ENCODE measurements at regions not wholly inside any gene's neighbourhood (a gene's known extent, or its start where the extent isn't known, plus 50 kb on each side); places are given as distances from the start of the nearest gene placed in this dataset.

GRCh38 chr3:105130911-105131310 is 235.8 kb upstream of the ALCAM start:
- Histone ChIP-seq H4K20me1 (ENCODE audit: insufficient read depth, low read length) (no peaks in the 10 kb centered on the region), H3K79me2 (ENCODE audit: low read length) (no peaks in the 10 kb centered on the region), H3K36me3 (replicated peaks; ENCODE audit: insufficient read depth, low read length) (no peaks in the 10 kb centered on the region), H3K27ac (ENCODE audit: low read length) (no peak overlapping the region), H3K9ac (ENCODE audit: low read length) (no peak overlapping the region), H3K9me3 (replicated peaks; ENCODE audit: insufficient read depth, low read length) (no peaks in the 10 kb centered on the region), H3K27me3 (replicated peaks; ENCODE audit: insufficient read depth, low read length) (no peaks in the 10 kb centered on the region), H3K4me3 (ENCODE audit: low read length) (no peak overlapping the region), H2AFZ (ENCODE audit: low read length) (no peak overlapping the region), H3K4me2 (ENCODE audit: low read depth, low read length) (no peak overlapping the region), H3K4me1 (ENCODE audit: low read length) (no peaks in the 10 kb centered on the region), H3K9me2 (replicated peaks; ENCODE audit: insufficient read depth, low read length) (no peaks in the 10 kb centered on the region), H3F3A (ENCODE audit: insufficient read depth, low read length) (no peaks in the 10 kb centered on the region)
- TF ChIP-seq CTCF (IDR thresholded peaks at IDR 0.05; ENCODE audit: low read length) = no peak
- TF ChIP-seq EZH2phosphoT487 (IDR thresholded peaks at IDR 0.05; ENCODE audit: low read length) = no peak
- no peak for TF ChIP-seq EZH2 (optimal IDR thresholded peaks at IDR 0.05; ENCODE audit: low read depth, low read length)
- no peak for DNase-seq

- TF ChIP-seq CTCF (IDR thresholded peaks at IDR 0.05; ENCODE audit: low read length) (no peak), EZH2phosphoT487 (IDR thresholded peaks at IDR 0.05; ENCODE audit: low read length) (no peak)
These were observed 228.8 kb upstream of the ALCAM start for GRCh38 chr3:105137911-105138310.

GRCh38 chr3:105139881-105140560 is 226.7 kb upstream of the ALCAM start:
- Histone ChIP-seq H3K4me1 (ENCODE audit: low read length) (no peaks in the 10 kb centered on the region), H3K9me3 (replicated peaks; ENCODE audit: insufficient read depth, low read length) (no peaks in the 10 kb centered on the region), H3K4me2 (ENCODE audit: low read depth, low read length) (no peak overlapping the region), H3K36me3 (replicated peaks; ENCODE audit: insufficient read depth, low read length) (no peaks in the 10 kb centered on the region), H4K20me1 (ENCODE audit: insufficient read depth, low read length) (no peaks in the 10 kb centered on the region), H3K79me2 (ENCODE audit: low read length) (no peaks in the 10 kb centered on the region), H3K9me2 (replicated peaks; ENCODE audit: insufficient read depth, low read length) (no peaks in the 10 kb centered on the region), H3F3A (ENCODE audit: insufficient read depth, low read length) (no peaks in the 10 kb centered on the region), H3K27ac (ENCODE audit: low read length) (no peak overlapping the region), H3K27me3 (replicated peaks; ENCODE audit: insufficient read depth, low read length) (no peaks in the 10 kb centered on the region), H3K4me3 (ENCODE audit: low read length) (no peak overlapping the region), H2AFZ (ENCODE audit: low read length) (no peak overlapping the region), H3K9ac (ENCODE audit: low read length) (no peak overlapping the region)
- no peak for DNase-seq
- TF ChIP-seq EZH2 (optimal IDR thresholded peaks at IDR 0.05; ENCODE audit: low read depth, low read length) = no peak
- TF ChIP-seq EZH2phosphoT487 (IDR thresholded peaks at IDR 0.05; ENCODE audit: low read length) = no peak
- no peak for TF ChIP-seq CTCF (IDR thresholded peaks at IDR 0.05; ENCODE audit: low read length)

More at GRCh38 chr3:105137911-105138310, 228.8 kb upstream of the ALCAM start:
- no peaks in the 10 kb centered on the region for H3K79me2 ChIP-seq (ENCODE audit: low read length)
- no peaks in the 10 kb centered on the region for H3K36me3 ChIP-seq (replicated peaks; ENCODE audit: insufficient read depth, low read length)
- H2AFZ ChIP-seq (ENCODE audit: low read length) = no peak overlapping the region
- H4K20me1 ChIP-seq (ENCODE audit: insufficient read depth, low read length) = no peaks in the 10 kb centered on the region
- no peaks in the 10 kb centered on the region for H3K27me3 ChIP-seq (replicated peaks; ENCODE audit: insufficient read depth, low read length)
- no peak overlapping the region for H3K4me2 ChIP-seq (ENCODE audit: low read depth, low read length)
- no peaks in the 10 kb centered on the region for H3K4me1 ChIP-seq (ENCODE audit: low read length)
- no peak overlapping the region for H3K4me3 ChIP-seq (ENCODE audit: low read length)
- no peaks in the 10 kb centered on the region for H3K9me3 ChIP-seq (replicated peaks; ENCODE audit: insufficient read depth, low read length)
- no peaks in the 10 kb centered on the region for H3K9me2 ChIP-seq (replicated peaks; ENCODE audit: insufficient read depth, low read length)
- no peak overlapping the region for H3K9ac ChIP-seq (ENCODE audit: low read length)
- no peak for DNase-seq
- no peak overlapping the region for H3K27ac ChIP-seq (ENCODE audit: low read length)
- no peaks in the 10 kb centered on the region for H3F3A ChIP-seq (ENCODE audit: insufficient read depth, low read length)

Data from MM.1S (cell line).